ENCODE measurements at regions not wholly inside any gene's neighbourhood (a gene's known extent, or its start where the extent isn't known, plus 50 kb on each side); places are given as distances from the start of the nearest gene placed in this dataset.

- Histone ChIP-seq H3K27me3 (no peaks in the 10 kb centered on the region), H3K4me3 (no peak overlapping the region), H3K9me3 (no peaks in the 10 kb centered on the region), H3K27ac (no peak overlapping the region), H3K36me3 (no peaks in the 10 kb centered on the region), H3K4me1 (peaks cover 0 to 7% (median 0%) of the 10 kb centered on the region in 4 donors)
- intact Hi-C loops (cut with DNase I): no loop called here
- 64 to 71% methylated on average over 2 of the region's 2 CpGs for WGBS, 2 donors
- TF ChIP-seq POLR2A (IDR thresholded peaks at IDR 0.05) (no peak), EP300 (IDR thresholded peaks at IDR 0.05) (no peak), POLR2AphosphoS5 (IDR thresholded peaks at IDR 0.05) (no peak)
- TF ChIP-seq, protein P1, sequence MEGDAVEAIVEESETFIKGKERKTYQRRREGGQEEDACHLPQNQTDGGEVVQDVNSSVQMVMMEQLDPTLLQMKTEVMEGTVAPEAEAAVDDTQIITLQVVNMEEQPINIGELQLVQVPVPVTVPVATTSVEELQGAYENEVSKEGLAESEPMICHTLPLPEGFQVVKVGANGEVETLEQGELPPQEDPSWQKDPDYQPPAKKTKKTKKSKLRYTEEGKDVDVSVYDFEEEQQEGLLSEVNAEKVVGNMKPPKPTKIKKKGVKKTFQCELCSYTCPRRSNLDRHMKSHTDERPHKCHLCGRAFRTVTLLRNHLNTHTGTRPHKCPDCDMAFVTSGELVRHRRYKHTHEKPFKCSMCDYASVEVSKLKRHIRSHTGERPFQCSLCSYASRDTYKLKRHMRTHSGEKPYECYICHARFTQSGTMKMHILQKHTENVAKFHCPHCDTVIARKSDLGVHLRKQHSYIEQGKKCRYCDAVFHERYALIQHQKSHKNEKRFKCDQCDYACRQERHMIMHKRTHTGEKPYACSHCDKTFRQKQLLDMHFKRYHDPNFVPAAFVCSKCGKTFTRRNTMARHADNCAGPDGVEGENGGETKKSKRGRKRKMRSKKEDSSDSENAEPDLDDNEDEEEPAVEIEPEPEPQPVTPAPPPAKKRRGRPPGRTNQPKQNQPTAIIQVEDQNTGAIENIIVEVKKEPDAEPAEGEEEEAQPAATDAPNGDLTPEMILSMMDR (IDR thresholded peaks at IDR 0.05): no peak
- no peak for DNase-seq
Measured at GRCh38 chr10:8310930-8311329, 256.4 kb downstream of the GATA3 start.

DNA sequence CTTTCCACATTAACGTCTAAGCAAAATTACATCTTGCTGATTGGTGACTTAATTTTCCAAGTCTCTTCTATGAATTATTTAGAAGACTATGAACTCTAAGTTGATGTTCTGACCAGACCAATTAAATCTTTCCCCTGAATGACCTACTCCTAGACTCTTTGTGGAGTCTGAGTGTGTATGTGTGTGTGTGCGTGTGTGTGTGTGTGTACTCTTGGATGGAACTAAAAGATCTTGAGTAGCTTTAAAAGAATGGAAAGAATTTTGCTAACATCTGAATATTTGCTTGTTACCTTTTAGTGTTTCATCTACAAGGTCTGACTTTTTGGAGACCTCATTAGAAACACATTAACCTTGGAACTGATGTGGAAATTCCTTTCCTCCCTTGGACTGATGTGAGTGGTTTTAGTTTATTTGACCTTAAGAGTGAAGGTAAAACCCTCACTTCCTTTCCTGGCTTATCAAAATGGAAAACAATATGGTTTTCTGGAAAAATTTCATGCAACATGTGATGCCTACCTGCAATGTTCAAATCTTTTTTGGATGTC lies 257.1 kb downstream of the GATA3 start:
- TF ChIP-seq POLR2AphosphoS5 (IDR thresholded peaks at IDR 0.05) (no peak), POLR2A (IDR thresholded peaks at IDR 0.05) (no peak), EP300 (IDR thresholded peaks at IDR 0.05) (no peak)
- TF ChIP-seq, protein P1 (IDR thresholded peaks at IDR 0.05): no peak
- Histone ChIP-seq H3K36me3 (no peaks in the 10 kb centered on the region), H3K4me1 (peaks cover 0 to 7% (median 0%) of the 10 kb centered on the region in 4 donors), H3K27me3 (no peaks in the 10 kb centered on the region), H3K4me3 (no peak overlapping the region), H3K9me3 (no peaks in the 10 kb centered on the region), H3K27ac (no peak overlapping the region)
- no peak for DNase-seq
- intact Hi-C loops (cut with DNase I): no loop called here
- WGBS, 2 donors: 76 to 88% methylated on average over 2 of the region's 2 CpGs

GRCh38 chr10:8312079-8312478 lies 257.6 kb downstream of the GATA3 start:
- Histone ChIP-seq H3K27ac (no peak overlapping the region), H3K36me3 (no peaks in the 10 kb centered on the region), H3K4me3 (no peak overlapping the region), H3K4me1 (peaks cover 0 to 7% (median 0%) of the 10 kb centered on the region in 4 donors), H3K27me3 (no peaks in the 10 kb centered on the region), H3K9me3 (no peaks in the 10 kb centered on the region)
- intact Hi-C loops (cut with DNase I): no loop called here
- WGBS, 2 donors: 62 to 74% methylated on average over 3 of the region's 3 CpGs
- TF ChIP-seq POLR2A (IDR thresholded peaks at IDR 0.05) (no peak), EP300 (IDR thresholded peaks at IDR 0.05) (no peak)
- DNase-seq: no peak

DNA sequence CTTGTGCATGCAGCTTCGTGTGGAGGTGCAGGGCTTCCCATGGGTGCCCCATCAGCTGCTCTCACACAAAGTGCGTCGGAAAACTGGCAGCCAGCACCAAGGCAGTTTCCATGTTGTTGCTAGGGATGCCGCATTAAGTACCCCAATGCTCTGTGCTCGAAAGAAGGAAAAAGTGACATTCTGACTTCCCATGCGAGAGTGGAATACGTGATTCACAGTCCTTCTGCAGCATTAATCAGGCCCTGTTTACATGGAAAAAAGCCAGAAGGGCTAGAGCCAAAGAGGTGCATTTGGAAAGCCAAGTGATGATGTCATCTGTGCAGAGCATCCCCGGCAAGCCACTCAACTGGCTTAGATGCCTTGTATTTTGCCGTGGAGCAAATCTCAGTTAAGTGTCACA lies 258.3 kb downstream of the GATA3 start:
- TF ChIP-seq EP300 (IDR thresholded peaks at IDR 0.05) (no peak), POLR2A (IDR thresholded peaks at IDR 0.05) (no peak), POLR2AphosphoS5 (IDR thresholded peaks at IDR 0.05) (no peak)
- no peaks in the 10 kb centered on the region for H3K27me3 ChIP-seq
- H3K27ac ChIP-seq: no peak overlapping the region
- WGBS, 2 donors: 72 to 79% methylated on average over 9 of the region's 9 CpGs
- H3K4me3 ChIP-seq: no peak overlapping the region
- H3K36me3 ChIP-seq: no peaks in the 10 kb centered on the region
- intact Hi-C loops (cut with DNase I): no loop called here
- DNase-seq: no peak
- H3K4me1 ChIP-seq: peaks cover 0 to 7% (median 0%) of the 10 kb centered on the region in 4 donors
- no peaks in the 10 kb centered on the region for H3K9me3 ChIP-seq

- Histone ChIP-seq H3K36me3 (no peaks in the 10 kb centered on the region), H3K4me1 (peaks cover 0 to 7% (median 0%) of the 10 kb centered on the region in 4 donors), H3K27ac (no peak overlapping the region), H3K27me3 (no peaks in the 10 kb centered on the region), H3K4me3 (no peak overlapping the region), H3K9me3 (no peaks in the 10 kb centered on the region)
- 83 to 92% methylated on average over 5 of the region's 5 CpGs for WGBS, 2 donors
- intact Hi-C loops (cut with DNase I): no loop called here
- TF ChIP-seq EP300 (IDR thresholded peaks at IDR 0.05): no peak
- TF ChIP-seq POLR2A (IDR thresholded peaks at IDR 0.05): no peak
- TF ChIP-seq, protein P1 (IDR thresholded peaks at IDR 0.05): no peak
- TF ChIP-seq POLR2AphosphoS5 (IDR thresholded peaks at IDR 0.05): no peak
- no peak for DNase-seq
Measured at GRCh38 chr10:8314486-8314885, 260.0 kb downstream of the GATA3 start.

DNA sequence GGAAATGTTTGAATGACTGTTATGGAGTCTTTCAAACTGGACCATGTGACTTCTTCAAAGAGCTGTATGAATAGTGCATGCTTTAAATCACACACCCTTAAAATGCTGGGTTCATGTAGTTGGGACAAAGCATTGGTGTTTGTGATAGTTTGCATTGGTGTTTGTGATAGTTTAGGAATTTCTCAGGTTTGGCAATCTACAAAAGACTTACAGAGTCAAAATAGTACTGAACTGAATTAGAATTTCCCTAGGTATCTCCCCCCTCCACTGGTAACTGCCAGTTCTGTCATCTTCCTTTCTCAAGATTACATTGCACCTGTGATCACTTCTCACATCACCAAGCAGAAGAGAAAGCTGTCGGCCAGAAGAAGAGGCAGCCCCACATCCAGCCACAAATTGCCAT lies 261.1 kb downstream of the GATA3 start:
- Histone ChIP-seq H3K4me1 (peaks cover 0 to 7% (median 0%) of the 10 kb centered on the region in 4 donors), H3K36me3 (no peaks in the 10 kb centered on the region), H3K4me3 (no peak overlapping the region), H3K9me3 (no peaks in the 10 kb centered on the region), H3K27ac (no peak overlapping the region), H3K27me3 (peaks cover 0 to 2% (median 0%) of the 10 kb centered on the region in 3 donors)
- intact Hi-C loops (cut with DNase I): no loop called here
- TF ChIP-seq POLR2A (IDR thresholded peaks at IDR 0.05) (no peak), POLR2AphosphoS5 (IDR thresholded peaks at IDR 0.05) (no peak), EP300 (IDR thresholded peaks at IDR 0.05) (no peak)
- TF ChIP-seq, protein P1 (IDR thresholded peaks at IDR 0.05): no peak
- DNase-seq: no peak
- WGBS, 2 donors: 31 to 36% methylated on average over 1 of the region's 1 CpG
